ENCODE measurements at regions not wholly inside any gene's neighbourhood (a gene's known extent, or its start where the extent isn't known, plus 50 kb on each side); places are given as distances from the start of the nearest gene placed in this dataset.

GRCh38 chr2:113838744-113839444, 51.0 kb upstream of the ACTR3 start:
- Histone ChIP-seq H3K27me3 (replicated peaks; ENCODE audit: insufficient read depth) (no peaks in the 10 kb centered on the region), H3K4me1 (ENCODE audit: control insufficient read depth in 1 of 2, low read depth in 2 of 2) (no peaks in the 10 kb centered on the region), H3K4me3 (no peak overlapping the region), H3K36me3 (no peaks in the 10 kb centered on the region), H3K9me3 (no peaks in the 10 kb centered on the region), H3K27ac (no peak overlapping the region)
- TF ChIP-seq CTCF (IDR thresholded peaks at IDR 0.05), result no peak
- ATAC-seq (ENCODE audit: insufficient number of reproducible peaks, low FRiP score, low read depth), result no peak
- DNase-seq (ENCODE audit: low spot score), result no peak

GRCh38 chr2:113838277-113838676, 51.6 kb upstream of the ACTR3 start:
- Histone ChIP-seq H3K4me1 (ENCODE audit: control insufficient read depth in 1 of 2, low read depth in 2 of 2) (no peaks in the 10 kb centered on the region), H3K27ac (no peak overlapping the region), H3K36me3 (no peaks in the 10 kb centered on the region), H3K9me3 (no peaks in the 10 kb centered on the region), H3K4me3 (no peak overlapping the region), H3K27me3 (replicated peaks; ENCODE audit: insufficient read depth) (no peaks in the 10 kb centered on the region)
- DNase-seq (ENCODE audit: low spot score) (no peak), ATAC-seq (ENCODE audit: insufficient number of reproducible peaks, low FRiP score, low read depth) (no peak)
- no peak for TF ChIP-seq CTCF (IDR thresholded peaks at IDR 0.05)

- Histone ChIP-seq H3K4me3 (no peak overlapping the region), H3K27me3 (replicated peaks; ENCODE audit: insufficient read depth) (no peaks in the 10 kb centered on the region), H3K36me3 (no peaks in the 10 kb centered on the region), H3K27ac (no peak overlapping the region), H3K9me3 (no peaks in the 10 kb centered on the region), H3K4me1 (ENCODE audit: control insufficient read depth in 1 of 2, low read depth in 2 of 2) (no peaks in the 10 kb centered on the region)
- DNase-seq (ENCODE audit: low spot score), result no peak
- no peak for ATAC-seq (ENCODE audit: insufficient number of reproducible peaks, low FRiP score, low read depth)
- TF ChIP-seq CTCF (IDR thresholded peaks at IDR 0.05), result no peak
Observed at GRCh38 chr2:113834051-113834730, 55.7 kb upstream of the ACTR3 start.

- ATAC-seq (ENCODE audit: insufficient number of reproducible peaks, low FRiP score, low read depth) (no peak), DNase-seq (ENCODE audit: low spot score) (no peak)
- no peak for TF ChIP-seq CTCF (IDR thresholded peaks at IDR 0.05)
- Histone ChIP-seq H3K4me1 (ENCODE audit: control insufficient read depth in 1 of 2, low read depth in 2 of 2) (no peaks in the 10 kb centered on the region), H3K27ac (no peak overlapping the region), H3K27me3 (replicated peaks; ENCODE audit: insufficient read depth) (no peaks in the 10 kb centered on the region), H3K9me3 (no peaks in the 10 kb centered on the region), H3K4me3 (no peak overlapping the region), H3K36me3 (no peaks in the 10 kb centered on the region)
Observed at GRCh38 chr2:113832795-113833290, 57.0 kb upstream of the ACTR3 start.

- Histone ChIP-seq H3K27me3 (replicated peaks; ENCODE audit: insufficient read depth) (no peaks in the 10 kb centered on the region), H3K4me1 (ENCODE audit: control insufficient read depth in 1 of 2, low read depth in 2 of 2) (no peaks in the 10 kb centered on the region), H3K9me3 (no peaks in the 10 kb centered on the region), H3K27ac (no peak overlapping the region), H3K36me3 (no peaks in the 10 kb centered on the region), H3K4me3 (no peak overlapping the region)
- ATAC-seq (ENCODE audit: insufficient number of reproducible peaks, low FRiP score, low read depth) (no peak), DNase-seq (ENCODE audit: low spot score) (no peak)
- no peak for TF ChIP-seq CTCF (IDR thresholded peaks at IDR 0.05)
Observed at GRCh38 chr2:113831161-113831560, 58.7 kb upstream of the ACTR3 start.
